Astrocyte of the spinal cord (primary cell): ENCODE measurements at regions not wholly inside any gene's neighbourhood (a gene's known extent, or its start where the extent isn't known, plus 50 kb on each side); places are given as distances from the start of the nearest gene placed in this dataset.

Experiments
- DNase-seq: peaks from one replicate; pipeline ENCODE4 v3.0.0; 2011; ENCODE audit warnings: low read depth, low spot score
- H3K4me3 ChIP-seq: 2 replicates; pipeline ENCODE4 v1.5.1; 2011; ENCODE audit warnings: low read depth, mild to moderate bottlenecking, low read length, moderate library complexity
- CTCF ChIP-seq: IDR thresholded peaks from 2 replicates; pipeline ENCODE4 v1.5.1; 2012; ENCODE audit warnings: low read depth, mild to moderate bottlenecking, low read length, inconsistent platforms
- in situ Hi-C: cut with HindIII; loops from 2 replicates; pipeline ENCODE4 v1.10.0; 2017; ENCODE audit warnings: low sequenced_read_pairs

GRCh38 chr18:73199151-73199550 is 331.4 kb upstream of the NETO1 start:
- no peak for TF ChIP-seq CTCF
- DNase-seq = peak; percentile 13
- H3K4me3 ChIP-seq = no peak overlapping the region
- in situ Hi-C loops = no loop called here

- DNase-seq = no peak
- in situ Hi-C loops = no loop called here
- H3K4me3 ChIP-seq = no peak overlapping the region
- TF ChIP-seq CTCF = no peak
Observed at GRCh38 chr18:73189718-73190117, 321.9 kb upstream of the NETO1 start.

GRCh38 chr18:73168236-73168635 is 300.4 kb upstream of the NETO1 start:
- in situ Hi-C loops = no loop called here
- no peak for TF ChIP-seq CTCF
- DNase-seq = no peak
- H3K4me3 ChIP-seq = no peak overlapping the region

GRCh38 chr18:73164430-73164829 is 296.6 kb upstream of the NETO1 start:
- in situ Hi-C loops = no loop called here
- DNase-seq = no peak
- H3K4me3 ChIP-seq = no peak overlapping the region
- no peak for TF ChIP-seq CTCF

- in situ Hi-C loops = no loop called here
- TF ChIP-seq CTCF = no peak
- no peak overlapping the region for H3K4me3 ChIP-seq
- no peak for DNase-seq
Observed at GRCh38 chr18:73163236-73163635, 295.4 kb upstream of the NETO1 start.

- DNase-seq = no peak
- no peak for TF ChIP-seq CTCF
- in situ Hi-C loops = no loop called here
- no peak overlapping the region for H3K4me3 ChIP-seq
Observed at GRCh38 chr18:73156117-73156516, 288.3 kb upstream of the NETO1 start.

GRCh38 chr18:73153271-73153670 is 285.5 kb upstream of the NETO1 start:
- in situ Hi-C loops = no loop called here
- DNase-seq = peak; percentile 19
- no peak for TF ChIP-seq CTCF
- no peak overlapping the region for H3K4me3 ChIP-seq
